Activated CD8-positive, alpha-beta T cell treated with anti-CD3 and anti-CD28 coated beads for 36 hours (primary cell): ENCODE measurements at regions not wholly inside any gene's neighbourhood (a gene's known extent, or its start where the extent isn't known, plus 50 kb on each side); places are given as distances from the start of the nearest gene placed in this dataset.

Experiments
- ATAC-seq: fragments of 200-7000 bp; cut with Tn5 transposase; one replicate; pipeline ENCODE4 v1.10.0; 2021; ENCODE audit warnings: mild to moderate bottlenecking, moderate library complexity
- CTCF ChIA-PET: fragments of 350-600 bp; sonication (Branson Sonifier 250); formaldehyde crosslinking; loops from one replicate; lab custom pipeline; 2021; ENCODE audit warnings: antibody characterized with exemption; lab: Charles Lee
- POLR2A ChIA-PET: fragments of 350-600 bp; sonication (Branson Sonifier 250); formaldehyde crosslinking; loops from one replicate; lab custom pipeline; 2021; ENCODE audit warnings: antibody characterized with exemption; lab: Charles Lee
- DNase-seq: peaks from one replicate; pipeline ENCODE4 v3.0.0-alpha.2; 2020
- H3K27ac Mint-ChIP-seq: one replicate; pipeline ENCODE4 v1.8.0; 2021; ENCODE audit warnings: mild to moderate bottlenecking, mixed read lengths
- H3K27me3 Mint-ChIP-seq: one replicate; pipeline ENCODE4 v1.8.0; 2021; ENCODE audit warnings: mixed read lengths
- H3K36me3 Mint-ChIP-seq: one replicate; pipeline ENCODE4 v1.8.0; 2021; ENCODE audit warnings: low read depth, mixed read lengths
- H3K4me1 Mint-ChIP-seq: one replicate; pipeline ENCODE4 v1.8.0; 2021; ENCODE audit warnings: low read depth, mixed read lengths
- H3K4me3 Mint-ChIP-seq: one replicate; pipeline ENCODE4 v1.8.0; 2021; ENCODE audit warnings: mild to moderate bottlenecking, moderate library complexity, mixed read lengths
- H3K9me3 Mint-ChIP-seq: one replicate; pipeline ENCODE4 v1.8.0; 2021; ENCODE audit warnings: mixed read lengths
- CTCF ChIP-seq: fragments of 200-600 bp; IDR thresholded peaks from one replicate; pipeline ENCODE4 v1.8.0; 2022; ENCODE audit warnings: antibody characterized with exemption, mild to moderate bottlenecking
- intact Hi-C: fragments of 100-400 bp; cut with micrococcal nuclease; formaldehyde crosslinking; loops from one replicate; pipeline ENCODE4 v1.10.0; 2022

GRCh38 chr11:92317222-92317621, 92.6 kb downstream of the FAT3 start:
- no peak for TF ChIP-seq CTCF

GRCh38 chr11:92317721-92318120, 93.1 kb downstream of the FAT3 start:
- no peaks in the 10 kb centered on the region for H3K36me3 Mint-ChIP-seq

More at GRCh38 chr11:92317222-92317621, 92.6 kb downstream of the FAT3 start:
- H3K36me3 Mint-ChIP-seq = no peaks in the 10 kb centered on the region
- no peak overlapping the region for H3K27ac Mint-ChIP-seq
- no peak for DNase-seq
- intact Hi-C loops = no loop called here
- no peaks in the 10 kb centered on the region for H3K9me3 Mint-ChIP-seq
- no peaks in the 10 kb centered on the region for H3K4me1 Mint-ChIP-seq
- no peak overlapping the region for H3K4me3 Mint-ChIP-seq
- ATAC-seq = no peak
- H3K27me3 Mint-ChIP-seq = no peaks in the 10 kb centered on the region
- ChIA-PET CTCF (no interaction called here), POLR2A (no interaction called here)

GRCh38 chr11:92322225-92322624, 97.6 kb downstream of the FAT3 start:
- ChIA-PET CTCF (no interaction called here), POLR2A (no interaction called here)
- no peak for DNase-seq
- Mint-ChIP-seq H3K9me3 (no peaks in the 10 kb centered on the region), H3K4me1 (no peaks in the 10 kb centered on the region), H3K36me3 (no peaks in the 10 kb centered on the region), H3K27ac (no peak overlapping the region), H3K4me3 (no peak overlapping the region), H3K27me3 (no peaks in the 10 kb centered on the region)
- ATAC-seq = no peak
- intact Hi-C loops = no loop called here
- no peak for TF ChIP-seq CTCF

More at GRCh38 chr11:92317721-92318120, 93.1 kb downstream of the FAT3 start:
- intact Hi-C loops = no loop called here
- POLR2A ChIA-PET = no interaction called here
- H3K27ac Mint-ChIP-seq = no peak overlapping the region
- no peaks in the 10 kb centered on the region for H3K27me3 Mint-ChIP-seq
- no peaks in the 10 kb centered on the region for H3K4me1 Mint-ChIP-seq
- CTCF ChIA-PET = no interaction called here
- no peak for TF ChIP-seq CTCF
- no peak overlapping the region for H3K4me3 Mint-ChIP-seq
- H3K9me3 Mint-ChIP-seq = no peaks in the 10 kb centered on the region
- DNase-seq = no peak
- ATAC-seq = no peak

- H3K4me1 Mint-ChIP-seq = no peaks in the 10 kb centered on the region
- no peaks in the 10 kb centered on the region for H3K9me3 Mint-ChIP-seq
- ATAC-seq = no peak
- H3K27ac Mint-ChIP-seq = no peak overlapping the region
- DNase-seq = no peak
- H3K36me3 Mint-ChIP-seq = no peaks in the 10 kb centered on the region
- ChIA-PET POLR2A (no interaction called here), CTCF (no interaction called here)
- no peaks in the 10 kb centered on the region for H3K27me3 Mint-ChIP-seq
- TF ChIP-seq CTCF = no peak
- intact Hi-C loops = no loop called here
- no peak overlapping the region for H3K4me3 Mint-ChIP-seq
Observed at GRCh38 chr11:92324890-92325289, 100.3 kb downstream of the FAT3 start.

- TF ChIP-seq CTCF = no peak
- DNase-seq (no peak), ATAC-seq (no peak)
- no peaks in the 10 kb centered on the region for H3K27me3 Mint-ChIP-seq
- H3K4me1 Mint-ChIP-seq = no peaks in the 10 kb centered on the region
- no peaks in the 10 kb centered on the region for H3K9me3 Mint-ChIP-seq
- H3K4me3 Mint-ChIP-seq = no peak overlapping the region
- intact Hi-C loops = no loop called here
- no peak overlapping the region for H3K27ac Mint-ChIP-seq
- POLR2A ChIA-PET = no interaction called here
- H3K36me3 Mint-ChIP-seq = no peaks in the 10 kb centered on the region
- CTCF ChIA-PET = no interaction called here
Observed at GRCh38 chr11:92325416-92325815, 100.8 kb downstream of the FAT3 start.
